ENCODE measurements at regions not wholly inside any gene's neighbourhood (a gene's known extent, or its start where the extent isn't known, plus 50 kb on each side); places are given as distances from the start of the nearest gene placed in this dataset.

- Histone ChIP-seq H3K9me3 (ENCODE audit: control insufficient read depth, low read length) (no peaks in the 10 kb centered on the region), H3K27me3 (ENCODE audit: control insufficient read depth, insufficient read depth) (no peaks in the 10 kb centered on the region), H3K27ac (ENCODE audit: low read length) (no peak overlapping the region), H3K4me3 (ENCODE audit: low read length) (no peak overlapping the region), H3K4me1 (ENCODE audit: control insufficient read depth, insufficient read depth, low read length) (no peaks in the 10 kb centered on the region)
- DNase-seq (peak in 1 of 3 donors; percentile 37), ATAC-seq (no peak)
- WGBS: 64% methylated on average over 6 of the region's 6 CpGs
- intact Hi-C loops (cut with DNase I): no loop called here
These were observed 454.4 kb upstream of the FAT1 start for GRCh38 chr4:187178084-187178483.

DNA sequence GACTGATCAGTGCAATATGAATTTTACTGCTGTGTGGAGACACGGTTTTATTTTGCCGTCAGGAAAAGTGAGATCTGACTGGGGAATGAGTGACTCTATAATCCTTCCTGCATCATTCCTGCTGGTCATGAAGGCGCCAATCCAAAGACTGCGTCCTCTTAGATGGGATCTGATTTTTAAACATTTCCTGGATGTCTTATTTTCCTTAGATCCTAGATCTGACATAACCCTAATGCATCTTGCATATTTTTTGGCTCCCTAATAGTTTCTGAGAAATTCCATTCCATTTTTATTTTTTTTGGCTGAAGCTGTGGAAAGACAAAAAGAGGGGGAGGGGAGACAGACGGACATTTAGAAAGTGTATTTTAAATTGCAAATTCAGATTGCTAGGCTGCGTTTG is 454.9 kb upstream of the FAT1 start:
- no peaks in the 10 kb centered on the region for H3K9me3 ChIP-seq (ENCODE audit: control insufficient read depth, low read length)
- no peaks in the 10 kb centered on the region for H3K4me1 ChIP-seq (ENCODE audit: control insufficient read depth, insufficient read depth, low read length)
- intact Hi-C loops (cut with DNase I): no loop called here
- H3K27me3 ChIP-seq (ENCODE audit: control insufficient read depth, insufficient read depth): no peaks in the 10 kb centered on the region
- WGBS: 43% methylated on average over 6 of the region's 6 CpGs
- H3K4me3 ChIP-seq (ENCODE audit: low read length): no peak overlapping the region
- ATAC-seq (no peak), DNase-seq (no peak)
- no peak overlapping the region for H3K27ac ChIP-seq (ENCODE audit: low read length)

- Histone ChIP-seq H3K9me3 (ENCODE audit: control insufficient read depth, low read length) (no peaks in the 10 kb centered on the region), H3K27ac (ENCODE audit: low read length) (no peak overlapping the region), H3K4me1 (ENCODE audit: control insufficient read depth, insufficient read depth, low read length) (no peaks in the 10 kb centered on the region), H3K4me3 (ENCODE audit: low read length) (no peak overlapping the region), H3K27me3 (ENCODE audit: control insufficient read depth, insufficient read depth) (no peaks in the 10 kb centered on the region)
- WGBS: 46% methylated on average over 10 of the region's 10 CpGs
- peak; percentile 42 to 52 for ATAC-seq
- intact Hi-C loops (cut with DNase I): no loop called here
- DNase-seq: no peak
These were observed 455.7 kb upstream of the FAT1 start for GRCh38 chr4:187179086-187180058.

DNA sequence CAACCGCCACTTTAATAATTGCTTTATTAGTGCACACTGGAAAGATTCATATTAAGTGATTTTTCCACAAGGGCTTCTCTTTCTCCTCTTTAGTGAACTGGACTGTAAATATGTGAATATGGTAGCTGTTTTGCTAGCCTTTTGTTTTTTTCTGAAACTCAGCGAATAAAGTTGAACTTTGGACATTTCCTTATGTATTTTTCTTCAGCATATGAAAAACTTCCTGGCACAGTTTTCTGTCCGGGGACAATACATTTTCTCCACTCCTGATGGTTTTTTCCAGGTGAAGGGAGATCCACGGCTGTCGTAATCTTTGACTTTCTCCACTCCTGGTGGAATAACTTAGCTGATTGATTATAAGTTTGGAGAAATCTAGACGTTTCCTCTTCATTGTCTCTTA is 457.4 kb upstream of the FAT1 start:
- no peaks in the 10 kb centered on the region for H3K27me3 ChIP-seq (ENCODE audit: control insufficient read depth, insufficient read depth)
- ATAC-seq (no peak), DNase-seq (no peak)
- no peak overlapping the region for H3K27ac ChIP-seq (ENCODE audit: low read length)
- no peaks in the 10 kb centered on the region for H3K9me3 ChIP-seq (ENCODE audit: control insufficient read depth, low read length)
- H3K4me1 ChIP-seq (ENCODE audit: control insufficient read depth, insufficient read depth, low read length): no peaks in the 10 kb centered on the region
- intact Hi-C loops (cut with DNase I): no loop called here
- WGBS: 80% methylated on average over 6 of the region's 6 CpGs
- no peak overlapping the region for H3K4me3 ChIP-seq (ENCODE audit: low read length)

DNA sequence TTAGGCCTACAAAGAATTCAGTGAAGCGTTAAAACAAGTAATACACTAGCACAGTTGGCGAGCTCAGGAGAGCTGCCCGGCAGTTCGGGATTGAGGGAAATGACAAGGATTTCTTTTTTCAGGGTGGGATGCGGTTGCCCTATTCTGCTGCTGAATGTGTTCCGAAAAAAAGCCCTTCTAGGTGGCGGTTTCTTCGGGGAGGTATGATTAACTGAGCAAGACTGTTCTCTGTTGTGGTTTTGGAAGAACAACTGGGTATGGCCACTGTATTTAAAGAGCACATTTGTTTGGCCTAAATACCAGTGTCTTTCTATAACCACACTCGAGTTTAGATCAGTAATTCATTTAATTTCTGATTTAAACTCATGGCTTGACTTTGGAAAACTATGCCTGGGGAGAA is 459.7 kb upstream of the FAT1 start:
- ATAC-seq: no peak
- WGBS: 89% methylated on average over 9 of the region's 9 CpGs

GRCh38 chr4:187183826-187184225 is 460.2 kb upstream of the FAT1 start:
- ATAC-seq (no peak), DNase-seq (no peak)
- H3K27me3 ChIP-seq (ENCODE audit: control insufficient read depth, insufficient read depth): no peaks in the 10 kb centered on the region
- intact Hi-C loops (cut with DNase I): no loop called here
- H3K27ac ChIP-seq (ENCODE audit: low read length): no peak overlapping the region
- H3K4me1 ChIP-seq (ENCODE audit: control insufficient read depth, insufficient read depth, low read length): no peaks in the 10 kb centered on the region
- H3K4me3 ChIP-seq (ENCODE audit: low read length): no peak overlapping the region
- H3K9me3 ChIP-seq (ENCODE audit: control insufficient read depth, low read length): no peaks in the 10 kb centered on the region
- 80% methylated on average over 2 of the region's 2 CpGs for WGBS

More for the DNA sequence above, 459.7 kb upstream of the FAT1 start:
- Histone ChIP-seq H3K27me3 (ENCODE audit: control insufficient read depth, insufficient read depth) (no peaks in the 10 kb centered on the region), H3K4me1 (ENCODE audit: control insufficient read depth, insufficient read depth, low read length) (no peaks in the 10 kb centered on the region), H3K4me3 (ENCODE audit: low read length) (no peak overlapping the region), H3K27ac (ENCODE audit: low read length) (no peak overlapping the region), H3K9me3 (ENCODE audit: control insufficient read depth, low read length) (no peaks in the 10 kb centered on the region)
- intact Hi-C loops (cut with DNase I): no loop called here
- no peak for DNase-seq

DNA sequence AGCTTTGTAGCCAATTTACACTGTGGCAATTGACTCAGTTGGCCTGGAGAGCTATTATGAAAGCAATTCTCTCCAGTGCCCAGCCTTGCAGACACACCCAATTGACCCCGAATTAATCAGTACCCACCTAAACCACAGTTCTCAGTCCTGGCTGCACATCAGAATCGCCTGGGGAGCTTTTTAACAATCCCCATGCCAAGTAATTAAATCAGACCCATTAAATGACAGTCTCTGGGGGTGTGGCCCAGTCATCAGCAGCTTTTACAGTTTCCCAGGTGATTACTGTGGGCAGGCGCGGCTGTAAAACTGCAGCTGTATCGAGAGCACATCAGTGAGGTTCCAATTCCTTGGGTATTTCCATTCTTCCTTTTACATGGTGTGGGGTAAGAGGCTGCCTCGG is 460.9 kb upstream of the FAT1 start:
- no peak for DNase-seq
- no peaks in the 10 kb centered on the region for H3K9me3 ChIP-seq (ENCODE audit: control insufficient read depth, low read length)
- H3K27me3 ChIP-seq (ENCODE audit: control insufficient read depth, insufficient read depth): no peaks in the 10 kb centered on the region
- intact Hi-C loops (cut with DNase I): no loop called here
- H3K4me1 ChIP-seq (ENCODE audit: control insufficient read depth, insufficient read depth, low read length): no peaks in the 10 kb centered on the region
- ATAC-seq: no peak
- H3K4me3 ChIP-seq (ENCODE audit: low read length): no peak overlapping the region
- 84% methylated on average over 6 of the region's 6 CpGs for WGBS
- H3K27ac ChIP-seq (ENCODE audit: low read length): no peak overlapping the region

- 58% methylated on average over 7 of the region's 7 CpGs for WGBS
- intact Hi-C loops (cut with DNase I): no loop called here
- ATAC-seq (no peak), DNase-seq (no peak)
- Histone ChIP-seq H3K27ac (ENCODE audit: low read length) (no peak overlapping the region), H3K9me3 (ENCODE audit: control insufficient read depth, low read length) (no peaks in the 10 kb centered on the region), H3K4me1 (ENCODE audit: control insufficient read depth, insufficient read depth, low read length) (no peaks in the 10 kb centered on the region), H3K27me3 (ENCODE audit: control insufficient read depth, insufficient read depth) (no peaks in the 10 kb centered on the region), H3K4me3 (ENCODE audit: low read length) (no peak overlapping the region)
These were observed 464.5 kb upstream of the FAT1 start for GRCh38 chr4:187188118-187188517.

DNA sequence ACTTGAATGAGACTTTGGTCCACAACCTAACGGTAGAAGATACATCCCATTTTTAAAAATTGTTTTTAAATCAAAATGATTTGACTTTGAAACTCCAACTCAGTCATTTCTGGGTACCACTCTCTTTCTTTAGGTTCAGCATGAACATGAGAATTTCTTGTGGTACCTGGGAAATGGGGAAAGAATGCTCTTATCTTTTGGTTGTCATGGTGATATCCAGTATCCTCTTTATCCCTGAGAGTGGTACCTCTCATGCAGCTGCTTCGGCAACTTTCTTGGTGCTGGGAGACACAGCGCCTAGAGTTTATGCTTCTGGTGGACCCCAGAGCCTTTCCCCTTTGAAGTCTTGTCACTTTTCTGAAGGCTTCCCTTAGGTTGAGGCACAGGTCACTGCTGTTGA is 465.1 kb upstream of the FAT1 start:
- H3K4me3 ChIP-seq (ENCODE audit: low read length): no peak overlapping the region
- H3K27me3 ChIP-seq (ENCODE audit: control insufficient read depth, insufficient read depth): no peaks in the 10 kb centered on the region
- H3K4me1 ChIP-seq (ENCODE audit: control insufficient read depth, insufficient read depth, low read length): no peaks in the 10 kb centered on the region
- ATAC-seq: no peak
- 88% methylated on average over 3 of the region's 3 CpGs for WGBS
- intact Hi-C loops (cut with DNase I): no loop called here
- no peaks in the 10 kb centered on the region for H3K9me3 ChIP-seq (ENCODE audit: control insufficient read depth, low read length)
- no peak overlapping the region for H3K27ac ChIP-seq (ENCODE audit: low read length)
- no peak for DNase-seq

DNA sequence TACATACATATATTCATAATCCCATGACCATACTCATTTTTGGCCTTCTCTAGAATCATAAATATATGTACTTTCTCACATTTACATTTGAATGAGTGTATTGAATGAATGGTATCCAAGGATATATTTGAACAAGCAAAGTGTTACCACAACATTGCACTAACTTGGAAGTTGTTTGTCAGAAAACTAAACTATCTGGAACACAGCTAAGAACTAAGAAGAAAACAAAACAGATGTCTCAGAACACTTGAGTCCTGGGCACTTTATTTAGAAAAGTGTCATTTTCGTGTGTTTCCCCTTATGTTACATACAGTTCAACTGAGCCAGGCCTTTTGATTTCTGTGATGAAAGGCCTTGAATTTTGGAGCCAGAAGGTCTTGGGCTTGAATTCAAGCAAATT is 466.7 kb upstream of the FAT1 start:
- H3K27ac ChIP-seq (ENCODE audit: low read length): no peak overlapping the region
- intact Hi-C loops (cut with DNase I): no loop called here
- no peaks in the 10 kb centered on the region for H3K9me3 ChIP-seq (ENCODE audit: control insufficient read depth, low read length)
- no peak for DNase-seq
- 29% methylated on average over 1 of the region's 1 CpG for WGBS
- no peak for ATAC-seq
- H3K4me3 ChIP-seq (ENCODE audit: low read length): no peak overlapping the region
- no peaks in the 10 kb centered on the region for H3K4me1 ChIP-seq (ENCODE audit: control insufficient read depth, insufficient read depth, low read length)
- H3K27me3 ChIP-seq (ENCODE audit: control insufficient read depth, insufficient read depth): no peaks in the 10 kb centered on the region

DNA sequence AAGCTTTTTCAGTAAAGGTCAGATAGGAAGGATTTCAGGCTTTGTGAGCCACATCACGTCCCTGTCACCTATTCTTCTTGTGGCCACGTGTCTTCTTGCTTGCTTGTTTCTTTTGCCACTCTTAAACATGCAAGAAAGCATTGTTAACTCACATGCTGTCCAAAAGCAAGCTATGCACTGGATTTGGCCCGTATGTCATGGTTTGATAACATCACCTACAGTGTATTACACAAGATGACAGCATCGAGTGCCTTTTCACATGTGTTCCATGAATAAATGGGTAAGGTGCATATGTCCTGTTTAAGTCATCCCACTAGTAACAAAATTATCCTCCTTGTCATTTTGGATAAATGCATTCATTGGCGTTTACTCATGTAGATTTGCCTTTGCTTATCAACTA is 468.0 kb upstream of the FAT1 start:
- DNase-seq: no peak
- H3K27ac ChIP-seq (ENCODE audit: low read length): no peak overlapping the region
- no peaks in the 10 kb centered on the region for H3K9me3 ChIP-seq (ENCODE audit: control insufficient read depth, low read length)
- 70% methylated on average over 5 of the region's 5 CpGs for WGBS
- H3K4me1 ChIP-seq (ENCODE audit: control insufficient read depth, insufficient read depth, low read length): no peaks in the 10 kb centered on the region
- no peak for ATAC-seq
- intact Hi-C loops (cut with DNase I): no loop called here
- no peak overlapping the region for H3K4me3 ChIP-seq (ENCODE audit: low read length)
- H3K27me3 ChIP-seq (ENCODE audit: control insufficient read depth, insufficient read depth): no peaks in the 10 kb centered on the region

Data from right cardiac atrium (tissue), 5 donors.